Stimulated activated CD4-positive, alpha-beta T cell treated with anti-CD3 and anti-CD28 coated beads, TNF-alpha, amount 100 ng/mL, for 4 hours (primary cell): ENCODE measurements at regions not wholly inside any gene's neighbourhood (a gene's known extent, or its start where the extent isn't known, plus 50 kb on each side); places are given as distances from the start of the nearest gene placed in this dataset.

Experiments
- DNase-seq, 3 experiments: peaks; one replicate each; pipeline ENCODE4 v3.0.0-alpha.2; 2020; ENCODE audit warnings: low read depth in 3 of 3

DNA sequence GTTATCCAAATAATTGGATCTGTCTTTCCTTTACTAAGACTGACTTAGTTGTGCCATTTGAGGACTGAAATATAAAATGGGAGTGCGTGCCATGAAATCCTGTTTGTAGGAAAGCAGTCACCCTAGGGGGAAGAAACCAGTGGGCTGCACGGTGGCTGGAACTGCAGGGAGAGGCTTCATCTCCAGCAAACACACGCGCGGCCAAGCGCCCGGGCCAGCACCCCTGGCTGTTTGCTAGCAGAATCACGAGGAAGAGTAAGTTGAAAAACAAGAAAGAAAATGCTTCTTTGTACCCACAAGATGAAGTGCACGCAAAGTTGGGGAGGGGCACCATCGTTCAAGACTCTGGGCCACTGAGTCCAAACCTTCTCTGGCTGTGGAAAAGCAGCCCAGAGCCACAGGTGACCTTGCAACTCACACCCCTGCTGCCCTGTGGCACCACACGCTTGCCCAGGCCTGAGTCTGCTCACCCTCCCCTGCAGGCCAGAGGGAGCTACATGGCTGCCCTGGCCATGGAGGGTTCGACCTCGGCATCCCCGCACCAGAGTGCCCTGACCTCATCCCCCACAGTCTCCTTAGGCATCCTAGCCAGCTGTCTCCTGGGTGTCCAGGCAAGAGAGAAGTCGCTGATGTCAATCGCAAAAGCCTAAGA, 55.2 kb downstream of the IRX2 start:
- no peak for DNase-seq

DNA sequence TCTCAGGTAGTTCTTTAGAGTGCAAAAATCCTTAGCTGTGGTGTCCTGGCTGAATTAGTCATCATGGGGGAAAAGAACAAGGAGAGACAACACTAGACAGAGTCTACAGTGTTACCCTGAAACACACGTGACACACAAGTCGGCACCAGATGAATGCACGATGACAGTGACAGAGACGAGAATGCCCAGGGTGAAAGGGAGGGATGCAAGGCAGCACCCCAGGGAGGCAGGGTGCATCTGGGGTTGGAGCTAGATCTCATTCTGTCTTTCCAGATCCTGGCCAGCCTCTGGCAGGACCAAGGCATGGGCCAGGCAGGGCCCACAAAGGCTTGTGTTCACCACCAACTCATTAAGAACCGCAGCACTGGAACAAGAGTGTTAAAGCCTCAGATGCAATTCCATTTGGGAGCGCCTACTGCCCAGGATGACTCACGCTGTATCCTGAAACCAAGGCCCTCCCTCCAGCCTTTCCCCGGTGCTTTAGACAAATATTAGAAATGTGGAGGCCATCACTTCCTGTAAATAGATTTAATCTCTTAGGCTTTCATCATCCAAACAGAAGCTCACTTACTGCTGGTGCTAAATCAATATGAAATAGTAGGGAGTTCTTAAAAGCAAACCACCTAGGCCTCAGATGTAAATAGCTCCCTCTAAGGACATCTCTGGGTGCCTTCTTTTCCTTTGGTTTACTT, 56.1 kb downstream of the IRX2 start:
- DNase-seq, result no peak

DNA sequence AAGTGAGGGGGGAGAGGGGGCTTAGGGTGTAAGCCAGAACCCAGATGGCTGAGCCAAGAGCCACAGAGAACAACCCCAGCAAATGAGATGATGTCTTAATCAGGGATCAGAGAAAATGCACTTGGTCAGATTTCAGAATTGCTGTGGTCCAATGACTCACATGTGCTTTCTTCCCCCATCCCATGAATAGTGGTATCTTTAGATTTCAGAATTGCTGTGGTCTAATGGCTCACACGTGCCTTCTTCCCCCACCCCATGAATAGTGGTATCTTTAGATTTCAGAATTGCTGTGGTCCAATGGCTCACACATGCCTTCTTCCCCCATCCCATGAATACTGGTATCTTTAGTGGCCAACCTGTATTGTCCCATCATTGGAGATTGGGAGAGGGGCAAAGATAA, 59.9 kb downstream of the IRX2 start:
- DNase-seq, result no peak

DNA sequence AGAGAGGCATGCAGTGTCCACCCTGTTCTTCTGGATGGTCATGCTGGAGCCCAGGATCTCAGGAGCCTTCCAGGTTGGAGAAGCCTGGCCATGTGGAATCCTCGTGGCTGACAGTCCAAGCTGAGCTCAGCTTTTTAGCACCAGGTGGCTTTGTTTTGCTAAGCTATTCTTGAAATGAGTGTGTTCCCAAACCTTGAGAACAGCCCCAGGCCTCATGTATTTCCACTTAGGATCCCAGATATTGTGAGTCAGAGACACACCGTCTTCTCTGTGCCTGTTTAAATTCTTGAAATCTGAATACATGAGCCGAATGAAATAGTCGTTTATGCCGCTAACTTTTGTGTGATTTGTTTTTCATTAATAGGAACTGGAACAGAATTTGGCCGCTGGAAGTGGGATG, 61.2 kb downstream of the IRX2 start:
- DNase-seq, result no peak

DNA sequence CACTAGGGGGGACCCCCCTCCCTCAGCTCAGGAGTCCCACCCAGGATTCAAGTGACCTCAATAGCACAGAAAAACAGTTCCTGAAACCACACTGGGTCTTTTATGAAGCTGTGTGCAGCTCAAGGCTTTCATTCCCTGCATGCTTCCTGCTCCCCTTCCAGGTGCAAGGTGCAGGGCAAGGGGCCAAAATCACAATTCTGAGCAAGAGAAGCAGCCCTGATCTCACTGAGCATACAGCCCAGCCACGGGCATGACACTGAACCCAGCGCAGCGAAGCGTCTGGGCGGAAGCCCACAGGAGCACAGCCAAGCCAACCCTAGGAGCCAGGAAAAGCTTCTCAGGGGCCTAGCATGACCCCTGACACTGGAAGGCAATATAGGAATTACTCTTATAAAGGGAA, 62.9 kb downstream of the IRX2 start:
- DNase-seq, result no peak

DNA sequence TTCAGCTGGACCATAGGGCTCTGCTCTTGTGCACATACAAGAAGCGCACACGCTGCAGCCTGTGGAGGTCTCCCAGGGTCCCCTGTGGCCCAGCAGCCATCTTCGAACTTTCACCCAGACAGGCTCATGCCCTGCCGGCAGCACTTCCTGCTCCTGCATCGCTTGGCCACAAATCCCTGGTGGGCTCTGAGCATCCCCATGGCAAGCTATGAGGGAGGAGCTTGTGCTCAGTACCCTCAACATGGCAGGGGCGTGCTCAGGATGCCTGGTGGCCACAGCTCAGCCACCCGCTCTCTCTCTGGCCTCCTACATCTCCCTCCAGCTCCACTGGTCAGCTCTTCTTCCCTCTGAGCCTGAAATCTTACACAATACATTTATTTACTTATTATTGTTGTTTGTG, 63.7 kb downstream of the IRX2 start:
- no peak for DNase-seq

DNA sequence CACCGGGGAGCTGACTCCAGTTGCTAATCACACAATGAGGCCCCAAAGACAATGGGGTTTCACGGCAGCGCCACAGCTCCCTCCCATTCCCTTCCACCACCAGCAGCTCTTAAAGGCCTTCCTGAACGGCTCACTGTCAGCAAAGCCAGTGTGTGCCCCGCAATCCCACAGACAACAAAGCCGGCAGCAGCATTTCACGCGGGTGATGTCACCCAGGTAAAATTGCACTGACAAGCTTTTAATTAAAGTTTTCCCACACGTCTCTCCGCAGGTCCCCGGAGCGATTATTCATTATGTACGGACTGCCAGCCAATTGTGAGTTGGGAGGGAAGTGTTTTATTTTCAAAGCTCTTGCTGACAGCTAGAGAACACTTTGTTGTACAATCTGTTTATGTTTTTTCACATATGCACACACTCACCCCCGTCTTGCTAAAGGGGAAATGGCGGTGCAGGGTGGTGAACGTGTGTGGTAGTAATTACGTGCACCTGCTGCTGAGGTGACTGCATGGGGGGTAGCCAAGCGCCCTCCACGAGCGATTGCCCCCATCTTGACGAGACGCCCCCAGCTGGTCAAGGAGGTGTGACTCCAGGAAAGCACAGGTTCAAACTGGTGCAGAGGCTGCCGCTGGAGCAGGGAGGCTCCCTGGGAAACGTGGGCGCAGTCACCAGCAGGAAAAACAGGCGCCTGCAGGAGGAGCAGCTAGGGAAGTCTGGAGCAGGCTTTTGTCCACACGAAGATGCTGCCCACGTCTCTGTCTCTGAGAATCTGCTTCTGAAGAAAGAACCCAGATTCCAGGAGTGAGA, 65.0 kb downstream of the IRX2 start:
- no peak for DNase-seq

DNA sequence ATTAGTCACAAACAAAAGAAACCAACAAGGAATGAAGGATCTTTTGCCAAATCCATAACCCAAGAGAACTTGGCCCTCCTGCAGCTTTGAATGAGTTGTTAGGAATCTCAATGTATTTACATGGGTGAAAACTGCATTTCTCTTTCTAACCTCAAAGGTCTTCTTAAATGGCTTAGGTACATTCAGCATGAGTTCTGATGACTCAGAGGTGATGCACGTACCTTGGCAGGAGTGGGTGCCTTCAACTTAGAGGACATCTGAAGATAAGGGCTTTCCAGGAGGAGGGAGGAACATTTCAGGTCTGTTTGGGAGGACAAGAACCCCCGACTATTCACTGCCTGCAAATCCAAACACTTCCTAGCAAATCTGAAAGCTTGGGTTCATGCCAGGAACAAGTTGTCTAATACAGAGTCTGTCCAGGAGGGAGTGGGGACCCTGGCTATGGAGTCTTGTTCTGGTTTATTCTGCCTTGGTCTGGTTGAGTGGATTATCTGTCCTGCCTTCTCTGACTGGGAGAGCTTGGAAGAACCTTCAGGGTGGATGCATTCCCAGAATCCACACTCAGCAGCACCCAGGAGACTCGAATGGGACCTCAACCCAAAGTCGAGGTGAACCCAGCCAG, 65.7 kb downstream of the IRX2 start:
- no peak for DNase-seq

DNA sequence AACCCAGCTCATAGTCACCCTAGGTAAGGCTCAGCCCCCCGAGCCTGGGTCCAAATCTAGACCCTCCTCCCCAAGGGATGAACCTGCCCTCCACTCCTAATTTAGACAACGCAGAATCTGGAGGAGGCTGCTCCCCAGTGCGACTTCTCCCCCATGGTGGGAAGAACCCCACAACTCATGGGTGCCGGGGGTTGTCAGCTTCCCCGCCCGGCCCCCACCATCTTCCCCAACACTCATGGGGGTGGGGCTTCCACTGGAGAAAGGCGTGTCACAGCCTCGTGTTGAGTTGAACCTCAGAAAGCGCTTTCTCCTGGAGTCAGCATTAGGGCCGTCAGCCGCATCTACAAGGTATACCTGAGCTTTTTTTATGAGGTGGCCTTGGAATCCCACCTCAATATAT, 66.9 kb downstream of the IRX2 start:
- no peak for DNase-seq

DNA sequence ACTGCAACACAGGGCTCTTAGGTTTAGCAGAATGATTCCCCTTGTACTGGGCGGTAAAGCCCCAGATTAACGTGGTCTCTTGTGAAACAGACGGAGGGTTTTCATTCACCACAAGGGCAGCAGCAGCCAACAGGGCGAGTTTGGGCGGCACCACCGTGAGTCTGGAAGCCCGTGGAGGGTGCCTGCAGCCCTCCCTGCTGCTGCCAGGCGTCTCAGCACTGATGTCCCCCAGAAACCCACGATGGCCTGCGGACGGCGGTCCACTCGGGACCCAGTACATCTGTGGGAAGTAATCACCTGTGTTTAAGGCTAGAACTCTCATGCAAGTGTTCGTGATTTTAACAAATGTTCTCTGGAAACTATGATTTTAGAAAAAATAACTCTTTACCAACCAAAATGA, 67.8 kb downstream of the IRX2 start:
- DNase-seq, result no peak

DNA sequence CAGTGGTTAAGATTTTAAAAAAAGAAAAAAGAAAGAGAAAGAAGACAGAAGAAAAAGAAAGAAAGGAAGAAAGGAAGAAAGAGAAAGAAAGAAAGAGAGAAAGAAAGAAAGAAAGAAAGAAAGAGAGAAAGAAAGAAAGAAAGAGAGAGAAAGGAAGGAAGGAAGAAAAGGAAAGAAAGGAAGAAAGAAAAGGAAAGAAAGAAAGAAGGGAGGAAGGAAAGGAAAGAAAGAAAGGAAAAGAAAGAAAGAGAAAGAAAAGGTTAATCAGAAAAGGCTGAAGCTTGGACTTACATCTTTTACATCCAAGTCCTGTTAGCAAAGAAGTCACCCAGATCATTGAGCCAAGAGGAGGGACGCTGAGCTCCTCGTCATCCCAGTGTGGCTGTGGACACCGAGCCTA, 70.0 kb downstream of the IRX2 start:
- DNase-seq, result no peak

DNA sequence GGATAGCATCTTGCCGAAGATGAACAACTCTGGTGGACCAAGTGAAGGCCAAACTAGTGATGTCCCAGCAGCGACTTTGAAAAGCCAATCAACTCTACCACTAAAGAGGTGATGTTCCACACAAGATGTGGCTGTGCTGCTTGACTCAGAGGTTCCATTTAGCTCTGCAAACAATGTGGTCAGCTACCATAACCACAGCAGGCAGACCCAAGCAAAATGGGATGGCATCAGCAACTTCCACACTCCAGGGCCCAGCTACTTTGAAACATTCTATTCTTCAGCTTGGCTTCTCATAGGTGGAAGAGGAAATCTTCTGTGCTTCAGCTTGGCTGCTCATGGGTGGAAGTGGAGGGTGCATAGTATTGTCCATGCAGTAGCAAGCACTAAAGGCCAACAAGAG, 70.5 kb downstream of the IRX2 start:
- DNase-seq, result no peak

DNA sequence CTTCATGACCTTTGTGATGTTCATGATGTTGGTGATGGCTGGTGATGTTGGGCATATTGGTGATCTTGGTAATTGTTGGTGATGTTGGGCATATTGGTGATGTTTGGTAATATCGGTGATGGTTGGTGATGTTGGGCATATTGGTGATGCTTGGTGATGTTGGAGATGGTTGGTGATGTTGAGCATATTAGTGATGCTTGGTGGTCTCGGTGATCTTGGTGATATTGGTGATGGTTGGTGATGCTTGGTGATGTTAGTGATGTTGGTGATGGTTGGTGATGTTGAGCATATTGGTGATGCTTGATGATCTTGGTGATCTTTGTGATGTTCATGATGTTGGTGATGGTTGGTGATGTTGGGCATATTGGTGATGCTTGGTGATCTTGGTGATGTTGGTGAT, 73.8 kb downstream of the IRX2 start:
- no peak for DNase-seq

DNA sequence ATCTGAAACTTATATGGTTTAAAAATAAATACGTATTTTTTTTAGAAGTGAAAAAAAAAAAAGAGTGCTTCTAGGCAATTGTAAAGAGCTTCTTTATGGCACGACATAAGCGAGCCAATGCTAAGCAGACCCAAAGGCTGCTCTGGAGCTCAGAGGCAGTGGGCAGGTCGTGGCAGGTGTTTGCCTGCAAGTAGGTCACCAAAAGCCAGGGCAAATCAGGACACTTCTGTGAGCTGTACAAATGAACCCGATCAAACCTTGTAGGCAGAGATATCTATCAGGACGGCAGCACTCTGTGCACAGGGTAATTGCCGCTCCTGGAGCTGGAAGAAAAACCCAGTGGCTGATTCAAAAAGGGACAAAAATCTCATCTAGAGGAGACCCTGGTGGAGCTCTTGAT, 75.9 kb downstream of the IRX2 start:
- no peak for DNase-seq

DNA sequence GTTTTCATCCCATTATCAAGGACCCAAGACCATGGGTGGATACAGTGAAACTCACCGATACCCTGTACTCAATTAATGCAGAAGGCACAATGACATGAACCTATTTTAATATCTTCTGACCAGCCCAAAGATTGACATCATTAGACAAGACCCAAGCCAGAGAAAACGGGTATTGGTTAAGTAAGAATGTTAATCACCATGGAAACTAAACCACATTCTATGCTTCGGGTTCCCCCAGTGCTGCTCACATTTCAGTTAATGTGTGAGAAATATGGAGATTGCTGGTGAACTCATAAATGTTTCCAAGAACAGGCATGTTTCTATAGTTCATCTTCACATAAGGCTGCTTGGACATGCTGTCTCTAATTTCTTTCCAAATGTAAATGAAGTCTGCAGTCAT, 77.0 kb downstream of the IRX2 start:
- DNase-seq, result no peak

DNA sequence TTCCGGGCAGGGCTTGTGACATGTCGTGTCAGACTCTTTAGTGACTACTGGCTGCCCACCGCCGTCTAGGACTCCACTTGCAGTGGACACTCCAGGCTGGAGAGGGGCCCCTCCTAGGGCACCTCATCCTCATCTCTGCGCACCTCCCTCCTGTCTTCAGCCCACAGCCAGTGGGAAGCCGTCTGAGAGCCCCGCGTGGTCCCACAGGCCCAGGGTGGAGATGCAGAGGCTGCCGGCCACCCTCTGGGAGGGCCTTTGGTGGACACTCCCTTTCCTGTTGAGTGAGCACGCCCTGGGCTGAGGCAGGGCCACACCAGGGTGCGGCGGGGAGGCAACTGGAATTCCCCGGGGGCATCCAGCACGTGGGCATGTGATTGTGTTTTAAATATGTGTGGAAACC, 80.5 kb downstream of the IRX2 start:
- DNase-seq, result no peak

DNA sequence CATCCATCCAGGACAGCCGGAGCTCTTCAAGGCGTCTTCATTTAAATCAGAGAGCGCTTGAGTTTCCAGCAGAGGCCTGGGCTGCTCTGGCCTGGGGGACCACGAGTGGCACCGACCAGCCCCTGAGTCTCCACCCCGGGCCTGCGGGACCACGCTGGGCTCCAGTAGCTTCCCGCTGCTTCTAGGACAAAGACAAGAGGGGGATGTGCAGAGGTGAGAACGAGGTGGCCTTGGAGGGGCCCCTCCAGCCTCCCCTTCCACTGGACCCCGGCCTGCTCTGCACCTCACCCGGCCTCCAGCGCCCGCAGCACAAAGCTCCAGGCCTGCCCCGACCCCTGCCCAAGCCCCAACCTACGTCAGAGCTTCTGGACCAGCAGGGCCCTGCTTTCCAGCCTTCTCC, 81.6 kb downstream of the IRX2 start:
- DNase-seq, result no peak

DNA sequence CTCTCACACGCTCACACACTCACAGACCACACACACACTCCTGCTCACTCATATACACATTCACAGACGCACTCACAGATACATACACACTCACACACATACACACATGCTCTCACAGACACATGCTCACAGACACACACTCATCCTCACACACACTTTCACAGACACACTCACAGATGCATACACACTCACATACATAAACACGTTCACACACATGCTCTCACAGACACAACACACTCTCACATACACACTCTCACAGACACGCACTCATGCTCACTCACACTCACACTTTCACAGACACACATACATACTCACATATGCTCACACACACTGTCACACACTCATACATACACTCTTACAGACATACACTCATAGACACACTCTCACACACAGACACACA, 82.2 kb downstream of the IRX2 start:
- DNase-seq, result no peak

DNA sequence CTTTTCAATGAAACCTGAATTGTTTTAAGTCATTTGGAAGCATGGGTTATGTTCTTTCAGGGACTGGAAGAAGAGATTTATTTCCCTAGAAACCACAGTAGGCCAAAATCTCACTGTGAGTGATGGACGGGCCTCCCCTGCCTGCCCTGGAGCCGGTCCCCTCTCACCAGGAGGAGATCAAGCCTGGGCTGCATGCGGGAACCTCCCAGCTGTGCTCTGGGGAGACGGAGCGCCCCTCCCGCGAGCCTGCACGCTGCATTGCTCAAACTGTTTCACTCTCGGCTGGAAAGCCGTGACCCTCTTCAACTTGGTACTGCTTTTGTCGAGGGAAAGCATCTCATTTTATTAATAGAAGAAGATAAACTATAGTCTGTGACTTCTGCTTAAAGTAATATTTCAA, 85.4 kb downstream of the IRX2 start:
- no peak for DNase-seq

DNA sequence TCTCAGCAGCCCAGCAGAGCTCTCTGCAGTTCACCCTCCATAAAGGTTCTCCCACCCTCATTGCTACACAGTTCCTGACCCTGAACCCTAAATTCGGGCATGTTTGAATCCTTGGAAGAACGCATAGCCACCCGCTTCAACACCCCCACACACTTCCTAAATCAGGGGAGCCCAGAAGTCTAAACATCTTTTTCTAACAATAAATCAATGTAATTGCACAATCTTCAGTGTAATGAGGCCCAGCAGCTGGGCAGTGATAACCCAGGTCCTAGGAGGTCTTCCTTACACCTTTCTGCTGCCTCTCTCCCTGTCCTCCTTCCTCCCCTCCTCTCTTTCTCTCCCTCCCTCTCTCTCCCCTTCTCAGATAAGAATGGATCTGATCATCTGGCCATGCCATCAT, 88.0 kb downstream of the IRX2 start:
- DNase-seq, result no peak

DNA sequence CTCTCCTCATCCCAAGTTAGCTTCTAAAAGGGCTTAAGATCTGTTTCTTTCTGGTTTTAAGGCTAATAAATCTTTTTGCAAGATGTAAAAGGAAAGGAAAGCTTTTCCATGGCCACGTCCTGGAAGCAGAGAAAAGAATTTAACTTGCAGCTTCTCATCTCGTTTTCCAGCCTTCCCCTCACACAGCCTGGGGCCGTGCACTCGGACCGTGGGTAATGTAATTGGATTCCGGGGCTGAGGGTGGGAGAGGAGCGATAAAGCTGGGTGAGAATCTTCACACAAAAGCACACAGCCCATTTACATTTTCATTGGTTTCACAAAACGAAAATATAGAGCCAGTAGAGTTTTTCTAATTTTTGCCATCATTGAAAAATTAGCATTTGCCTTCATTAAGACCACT, 91.2 kb downstream of the IRX2 start:
- no peak for DNase-seq

DNA sequence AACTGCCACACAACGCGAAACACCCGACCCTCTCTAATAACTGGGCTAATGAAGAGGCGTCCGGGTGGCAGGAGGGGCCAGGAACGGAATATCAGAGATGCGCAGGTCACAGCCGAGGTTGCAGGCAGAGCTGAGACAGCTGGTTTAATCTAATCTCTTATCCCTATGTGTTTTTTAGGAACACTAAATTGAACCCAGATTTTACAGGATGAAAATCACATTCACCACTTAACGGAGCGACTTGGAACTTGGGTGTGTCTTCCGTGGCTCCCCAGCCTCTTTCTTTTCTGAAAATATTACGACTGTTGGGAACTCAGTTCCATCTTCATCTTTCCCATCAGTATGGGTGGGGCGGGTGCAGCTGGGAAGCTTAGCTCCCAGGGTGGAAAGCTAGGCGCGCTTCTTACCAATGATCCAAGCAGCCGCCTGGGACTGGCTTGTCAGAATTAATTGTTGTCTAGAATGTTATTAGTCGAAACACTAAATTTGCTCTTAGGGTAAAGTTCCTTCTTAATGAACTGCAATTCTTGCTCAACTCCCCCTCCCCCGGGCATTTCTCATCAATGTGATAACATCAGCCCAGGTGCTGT, 92.5 kb downstream of the IRX2 start:
- no peak for DNase-seq
